ENCODE measurements at regions not wholly inside any gene's neighbourhood (a gene's known extent, or its start where the extent isn't known, plus 50 kb on each side); places are given as distances from the start of the nearest gene placed in this dataset.

DNA sequence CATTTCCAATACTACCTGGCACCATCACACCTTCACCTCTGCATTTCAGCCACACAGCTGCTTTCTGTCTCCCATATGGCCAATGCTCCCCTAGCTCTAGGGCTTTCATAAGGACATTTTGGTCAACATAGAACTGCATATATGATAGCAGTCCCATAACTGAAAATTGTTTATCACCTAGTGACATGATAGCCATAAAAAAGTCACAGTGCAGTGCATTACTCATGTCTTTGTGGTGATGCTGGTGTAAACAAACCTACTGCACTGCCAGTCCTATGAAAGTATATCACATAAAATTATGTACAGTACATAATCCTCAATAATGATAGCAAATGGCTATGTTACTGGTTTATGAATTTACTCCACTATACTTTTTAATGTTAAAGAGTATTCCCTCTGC, 221.0 kb downstream of the NAF1 start:
- no peak for TF ChIP-seq POLR2A (IDR thresholded peaks at IDR 0.05; ENCODE audit: low read depth, low read length)
- TF ChIP-seq POLR2AphosphoS5 (IDR thresholded peaks at IDR 0.05; ENCODE audit: low read depth, low read length): no peak
